ENCODE measurements at regions not wholly inside any gene's neighbourhood (a gene's known extent, or its start where the extent isn't known, plus 50 kb on each side); places are given as distances from the start of the nearest gene placed in this dataset.

GRCh38 chr13:24006520-24007248 is 109.4 kb upstream of the C1QTNF9B start:
- no peak for DNase-seq
- 85% methylated on average over 10 of the region's 17 CpGs for WGBS (ENCODE audit: insufficient coverage)
- H3K27ac ChIP-seq (ENCODE audit: low read length), result no peak overlapping the region

GRCh38 chr13:24007979-24008620 is 110.8 kb upstream of the C1QTNF9B start:
- WGBS (ENCODE audit: insufficient coverage), result 88% methylated on average over 2 of the region's 9 CpGs
- no peaks in the 10 kb centered on the region for H3K4me1 ChIP-seq (ENCODE audit: control insufficient read depth, insufficient read depth, low read length)

More at GRCh38 chr13:24006520-24007248, 109.4 kb upstream of the C1QTNF9B start:
- no peak overlapping the region for H3K4me3 ChIP-seq (ENCODE audit: low read length)
- H3K27me3 ChIP-seq (ENCODE audit: control insufficient read depth, insufficient read depth, low read length), result no peaks in the 10 kb centered on the region
- no peaks in the 10 kb centered on the region for H3K4me1 ChIP-seq (ENCODE audit: control insufficient read depth, insufficient read depth, low read length)
- H3K9me3 ChIP-seq (replicated peaks; ENCODE audit: control insufficient read depth, low read depth, low read length), result no peaks in the 10 kb centered on the region
- no peaks in the 10 kb centered on the region for H3K36me3 ChIP-seq (ENCODE audit: control insufficient read depth, insufficient read depth, low read length)

GRCh38 chr13:24008679-24009078 is 111.4 kb upstream of the C1QTNF9B start:
- no peaks in the 10 kb centered on the region for H3K27me3 ChIP-seq (ENCODE audit: control insufficient read depth, insufficient read depth, low read length)
- no peak overlapping the region for H3K27ac ChIP-seq (ENCODE audit: low read length)
- H3K36me3 ChIP-seq (ENCODE audit: control insufficient read depth, insufficient read depth, low read length), result no peaks in the 10 kb centered on the region
- no peak overlapping the region for H3K4me3 ChIP-seq (ENCODE audit: low read length)
- WGBS (ENCODE audit: insufficient coverage), result 79% methylated on average over 3 of the region's 3 CpGs
- no peak for DNase-seq
- H3K9me3 ChIP-seq (replicated peaks; ENCODE audit: control insufficient read depth, low read depth, low read length), result no peaks in the 10 kb centered on the region
- no peaks in the 10 kb centered on the region for H3K4me1 ChIP-seq (ENCODE audit: control insufficient read depth, insufficient read depth, low read length)

More at GRCh38 chr13:24007979-24008620, 110.8 kb upstream of the C1QTNF9B start:
- Histone ChIP-seq H3K36me3 (ENCODE audit: control insufficient read depth, insufficient read depth, low read length) (no peaks in the 10 kb centered on the region), H3K27me3 (ENCODE audit: control insufficient read depth, insufficient read depth, low read length) (no peaks in the 10 kb centered on the region), H3K4me3 (ENCODE audit: low read length) (no peak overlapping the region), H3K9me3 (replicated peaks; ENCODE audit: control insufficient read depth, low read depth, low read length) (no peaks in the 10 kb centered on the region), H3K27ac (ENCODE audit: low read length) (no peak overlapping the region)
- no peak for DNase-seq

GRCh38 chr13:24011266-24011665 is 114.0 kb upstream of the C1QTNF9B start:
- no peaks in the 10 kb centered on the region for H3K9me3 ChIP-seq (replicated peaks; ENCODE audit: control insufficient read depth, low read depth, low read length)
- WGBS (ENCODE audit: insufficient coverage), result 78% methylated on average over 7 of the region's 7 CpGs

GRCh38 chr13:24012648-24013047 is 115.3 kb upstream of the C1QTNF9B start:
- H3K27ac ChIP-seq (ENCODE audit: low read length), result no peak overlapping the region
- no peaks in the 10 kb centered on the region for H3K9me3 ChIP-seq (replicated peaks; ENCODE audit: control insufficient read depth, low read depth, low read length)
- 82% methylated on average over 7 of the region's 10 CpGs for WGBS (ENCODE audit: insufficient coverage)
- DNase-seq, result no peak
- H3K36me3 ChIP-seq (ENCODE audit: control insufficient read depth, insufficient read depth, low read length), result no peaks in the 10 kb centered on the region
- no peaks in the 10 kb centered on the region for H3K4me1 ChIP-seq (ENCODE audit: control insufficient read depth, insufficient read depth, low read length)
- no peaks in the 10 kb centered on the region for H3K27me3 ChIP-seq (ENCODE audit: control insufficient read depth, insufficient read depth, low read length)
- no peak overlapping the region for H3K4me3 ChIP-seq (ENCODE audit: low read length)

More at GRCh38 chr13:24011266-24011665, 114.0 kb upstream of the C1QTNF9B start:
- Histone ChIP-seq H3K36me3 (ENCODE audit: control insufficient read depth, insufficient read depth, low read length) (no peaks in the 10 kb centered on the region), H3K27ac (ENCODE audit: low read length) (no peak overlapping the region), H3K4me1 (ENCODE audit: control insufficient read depth, insufficient read depth, low read length) (no peaks in the 10 kb centered on the region), H3K4me3 (ENCODE audit: low read length) (no peak overlapping the region), H3K27me3 (ENCODE audit: control insufficient read depth, insufficient read depth, low read length) (no peaks in the 10 kb centered on the region)
- no peak for DNase-seq

GRCh38 chr13:24013189-24013588 is 115.9 kb upstream of the C1QTNF9B start:
- Histone ChIP-seq H3K36me3 (ENCODE audit: control insufficient read depth, insufficient read depth, low read length) (no peaks in the 10 kb centered on the region), H3K27me3 (ENCODE audit: control insufficient read depth, insufficient read depth, low read length) (no peaks in the 10 kb centered on the region), H3K9me3 (replicated peaks; ENCODE audit: control insufficient read depth, low read depth, low read length) (no peaks in the 10 kb centered on the region), H3K4me3 (ENCODE audit: low read length) (no peak overlapping the region), H3K27ac (ENCODE audit: low read length) (no peak overlapping the region), H3K4me1 (ENCODE audit: control insufficient read depth, insufficient read depth, low read length) (no peaks in the 10 kb centered on the region)
- WGBS (ENCODE audit: insufficient coverage), result 77% methylated on average over 5 of the region's 6 CpGs
- no peak for DNase-seq

- Histone ChIP-seq H3K4me3 (ENCODE audit: low read length) (no peak overlapping the region), H3K36me3 (ENCODE audit: control insufficient read depth, insufficient read depth, low read length) (no peaks in the 10 kb centered on the region), H3K27ac (ENCODE audit: low read length) (no peak overlapping the region), H3K27me3 (ENCODE audit: control insufficient read depth, insufficient read depth, low read length) (no peaks in the 10 kb centered on the region), H3K4me1 (ENCODE audit: control insufficient read depth, insufficient read depth, low read length) (no peaks in the 10 kb centered on the region), H3K9me3 (replicated peaks; ENCODE audit: control insufficient read depth, low read depth, low read length) (no peaks in the 10 kb centered on the region)
- WGBS (ENCODE audit: insufficient coverage), result 80% methylated on average over 5 of the region's 8 CpGs
- DNase-seq, result no peak
Measured at GRCh38 chr13:24016046-24016445, 118.7 kb upstream of the C1QTNF9B start.

- H3K27ac ChIP-seq (ENCODE audit: low read length), result no peak overlapping the region
- no peaks in the 10 kb centered on the region for H3K27me3 ChIP-seq (ENCODE audit: control insufficient read depth, insufficient read depth, low read length)
- H3K4me1 ChIP-seq (ENCODE audit: control insufficient read depth, insufficient read depth, low read length), result no peaks in the 10 kb centered on the region
- no peaks in the 10 kb centered on the region for H3K9me3 ChIP-seq (replicated peaks; ENCODE audit: control insufficient read depth, low read depth, low read length)
- H3K36me3 ChIP-seq (ENCODE audit: control insufficient read depth, insufficient read depth, low read length), result no peaks in the 10 kb centered on the region
- H3K4me3 ChIP-seq (ENCODE audit: low read length), result no peak overlapping the region
- DNase-seq, result no peak
Measured at GRCh38 chr13:24022568-24022967, 125.3 kb upstream of the C1QTNF9B start.

GRCh38 chr13:24023073-24023472 is 125.8 kb upstream of the C1QTNF9B start:
- DNase-seq, result no peak
- Histone ChIP-seq H3K27ac (ENCODE audit: low read length) (no peak overlapping the region), H3K36me3 (ENCODE audit: control insufficient read depth, insufficient read depth, low read length) (no peaks in the 10 kb centered on the region), H3K27me3 (ENCODE audit: control insufficient read depth, insufficient read depth, low read length) (no peaks in the 10 kb centered on the region), H3K9me3 (replicated peaks; ENCODE audit: control insufficient read depth, low read depth, low read length) (no peaks in the 10 kb centered on the region), H3K4me1 (ENCODE audit: control insufficient read depth, insufficient read depth, low read length) (no peaks in the 10 kb centered on the region), H3K4me3 (ENCODE audit: low read length) (no peak overlapping the region)
- WGBS (ENCODE audit: insufficient coverage), result no CpG with 5 or more reads among the region's 1 CpG

GRCh38 chr13:24027494-24027893 is 130.2 kb upstream of the C1QTNF9B start:
- DNase-seq, result no peak
- no CpG with 5 or more reads among the region's 4 CpGs for WGBS (ENCODE audit: insufficient coverage)
- no peaks in the 10 kb centered on the region for H3K36me3 ChIP-seq (ENCODE audit: control insufficient read depth, insufficient read depth, low read length)

More at GRCh38 chr13:24027494-24027893, 130.2 kb upstream of the C1QTNF9B start:
- Histone ChIP-seq H3K4me1 (ENCODE audit: control insufficient read depth, insufficient read depth, low read length) (peaks cover 4% of the 10 kb centered on the region), H3K9me3 (replicated peaks; ENCODE audit: control insufficient read depth, low read depth, low read length) (no peaks in the 10 kb centered on the region), H3K27ac (ENCODE audit: low read length) (no peak overlapping the region), H3K27me3 (ENCODE audit: control insufficient read depth, insufficient read depth, low read length) (no peaks in the 10 kb centered on the region), H3K4me3 (ENCODE audit: low read length) (no peak overlapping the region)

Data from muscle of leg (tissue), 3 donors.